22Rv1 (cell line): ENCODE measurements at regions not wholly inside any gene's neighbourhood (a gene's known extent, or its start where the extent isn't known, plus 50 kb on each side); places are given as distances from the start of the nearest gene placed in this dataset.

Experiments used
- CTCF ChIP-seq: fragments of 450-650 bp; IDR thresholded peaks from 2 replicates; pipeline ENCODE4 v1.5.1; 2017; ENCODE audit warnings: mild to moderate bottlenecking
- ZFX ChIP-seq: fragments of 450-650 bp; IDR thresholded peaks from 2 replicates; pipeline ENCODE4 v1.6.1; 2017; ENCODE audit warnings: antibody characterized with exemption, borderline replicate concordance

GRCh38 chr12:24020397-24021163, 71.1 kb upstream of the SOX5 start:
- TF ChIP-seq CTCF: no peak
- no peak for TF ChIP-seq ZFX
